VCaP (cell line): ENCODE measurements at regions not wholly inside any gene's neighbourhood (a gene's known extent, or its start where the extent isn't known, plus 50 kb on each side); places are given as distances from the start of the nearest gene placed in this dataset.
A peak's percentile ranks its signal among the peaks of the same experiment; 100 is the strongest.

Experiments used
- H3K27ac ChIP-seq: fragments of 450-650 bp; 2 replicates; pipeline ENCODE4 v1.5.1; 2017
- CTCF ChIP-seq: fragments of 450-650 bp; conservative IDR thresholded peaks from 2 replicates; pipeline ENCODE4 v1.5.1; 2017; ENCODE audit warnings: mild to moderate bottlenecking, moderate library complexity

- TF ChIP-seq CTCF = no peak
- H3K27ac ChIP-seq = no peak overlapping the region
Measured at GRCh38 chr1:217363319-217363718, 267.6 kb downstream of the GPATCH2 start.

- no peak for TF ChIP-seq CTCF
- no peak overlapping the region for H3K27ac ChIP-seq
Measured at GRCh38 chr1:217360510-217360909, 270.4 kb downstream of the GPATCH2 start.

GRCh38 chr1:217354895-217355294 is 276.0 kb downstream of the GPATCH2 start:
- no peak overlapping the region for H3K27ac ChIP-seq
- no peak for TF ChIP-seq CTCF

- TF ChIP-seq CTCF = peak; percentile 39
- peak overlapping the region; percentile 63 for H3K27ac ChIP-seq
Measured at GRCh38 chr1:217348960-217349664, 281.8 kb downstream of the GPATCH2 start.

- no peak for TF ChIP-seq CTCF
- H3K27ac ChIP-seq = no peak overlapping the region
Measured at GRCh38 chr1:217344712-217345111, 286.2 kb downstream of the GPATCH2 start.

- no peak for TF ChIP-seq CTCF
- H3K27ac ChIP-seq = no peak overlapping the region
Measured at GRCh38 chr1:217343907-217344306, 287.0 kb downstream of the GPATCH2 start.

- TF ChIP-seq CTCF = no peak
Measured at GRCh38 chr1:217342105-217342504, 288.8 kb downstream of the GPATCH2 start.

More at GRCh38 chr1:217342105-217342504, 288.8 kb downstream of the GPATCH2 start:
- H3K27ac ChIP-seq = no peak overlapping the region
